ENCODE measurements at regions not wholly inside any gene's neighbourhood (a gene's known extent, or its start where the extent isn't known, plus 50 kb on each side); places are given as distances from the start of the nearest gene placed in this dataset.

DNA sequence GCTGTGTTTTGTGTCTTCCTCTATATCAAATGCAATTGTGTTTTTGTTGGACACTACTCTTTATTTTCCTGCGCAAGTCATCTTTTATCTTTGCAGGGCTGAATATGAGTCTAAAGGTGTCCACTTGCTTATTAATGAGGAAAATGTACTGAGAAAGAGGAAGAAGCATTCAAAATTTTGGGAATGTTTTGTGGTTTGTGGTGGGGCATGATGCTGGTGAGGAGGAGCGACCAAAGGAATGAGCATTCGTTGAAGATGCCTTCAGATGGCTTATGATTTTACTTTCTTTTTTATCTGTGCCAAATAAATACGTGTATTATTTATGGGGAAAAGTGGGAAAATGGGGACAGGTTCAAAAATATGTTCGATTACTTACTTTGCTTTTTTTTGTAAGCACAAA lies 63.9 kb upstream of the SMIM21 start:
- Histone ChIP-seq H3K4me3 (ENCODE audit: low read length) (no peak overlapping the region), H3K27ac (ENCODE audit: low read depth, low read length) (no peak overlapping the region), H3K9ac (ENCODE audit: low read depth, low read length) (no peak overlapping the region), H3K4me1 (ENCODE audit: insufficient read depth, low read length) (no peaks in the 10 kb centered on the region; the same call in 1 of the 2 replicates), H3K9me3 (ENCODE audit: insufficient read depth, low read depth, low read length) (no peaks in the 10 kb centered on the region), H3K27me3 (ENCODE audit: insufficient read depth, low read length) (no peaks in the 10 kb centered on the region), H3K36me3 (ENCODE audit: insufficient read depth, low read length) (no peaks in the 10 kb centered on the region)
- 85% methylated on average over 5 of the region's 5 CpGs for WGBS

DNA sequence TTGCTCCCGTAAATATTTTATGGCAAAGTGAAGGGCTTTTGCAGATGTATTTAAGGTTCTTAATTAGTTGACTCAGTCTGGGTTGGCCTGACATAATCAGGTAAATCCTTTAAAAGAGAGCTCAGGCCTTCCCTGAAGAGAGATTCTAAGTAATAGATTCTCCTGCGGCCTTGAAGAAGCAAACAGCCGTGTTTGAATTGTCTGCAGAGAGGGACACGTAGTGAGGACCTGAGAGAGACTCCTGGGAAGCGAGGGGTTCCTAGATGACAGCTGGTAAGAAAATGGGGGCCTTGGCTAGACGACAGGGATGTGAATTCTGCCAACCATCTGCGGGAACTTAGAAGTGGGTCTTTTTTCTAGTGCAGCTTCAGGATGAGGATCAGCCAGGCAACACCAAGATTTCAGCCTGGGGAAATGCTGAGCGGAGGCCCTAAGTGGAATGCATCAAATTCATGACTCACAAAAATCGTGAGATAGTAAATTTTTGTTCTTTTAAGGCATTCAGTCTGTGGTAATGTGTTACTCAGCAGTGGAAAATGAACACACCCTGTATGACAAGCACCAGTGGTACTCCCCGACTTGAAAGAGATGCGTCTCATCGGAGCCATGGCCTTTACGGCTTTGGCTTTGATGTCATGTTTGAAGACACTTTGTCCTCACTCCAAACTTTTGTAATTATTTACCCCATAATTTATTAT lies 62.1 kb upstream of the SMIM21 start:
- Histone ChIP-seq H3K4me3 (ENCODE audit: low read length) (no peak overlapping the region), H3K9ac (ENCODE audit: low read depth, low read length) (no peak overlapping the region)

DNA sequence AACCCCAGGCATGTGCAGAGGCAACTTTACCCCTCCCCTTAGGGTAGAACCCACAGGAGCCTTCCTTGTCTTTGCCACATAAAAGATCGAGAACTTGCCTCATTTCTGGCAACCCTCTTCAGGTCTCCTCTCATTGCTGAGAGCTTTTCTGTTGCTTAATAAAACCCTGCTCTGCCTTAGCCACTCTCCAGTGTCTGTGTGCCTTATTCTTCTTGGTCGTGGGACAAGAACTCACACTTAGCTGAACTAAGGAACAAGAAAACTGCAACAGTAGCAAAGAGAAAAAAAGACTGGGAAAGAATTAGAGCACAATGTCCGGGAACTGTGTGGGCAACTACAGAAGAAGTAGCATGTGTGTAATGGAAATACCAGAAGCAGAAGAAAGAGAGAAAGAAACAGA lies 56.2 kb upstream of the SMIM21 start:
- H3K27me3 ChIP-seq (ENCODE audit: insufficient read depth, low read length): no peaks in the 10 kb centered on the region
- peaks cover 42% of the 10 kb centered on the region for H3K9me3 ChIP-seq (ENCODE audit: insufficient read depth, low read depth, low read length)
- no peak overlapping the region for H3K9ac ChIP-seq (ENCODE audit: low read depth, low read length)
- no peaks in the 10 kb centered on the region for H3K36me3 ChIP-seq (ENCODE audit: insufficient read depth, low read length)
- no peaks in the 10 kb centered on the region for H3K4me1 ChIP-seq (ENCODE audit: insufficient read depth, low read length)
- H3K4me3 ChIP-seq (ENCODE audit: low read length): no peak overlapping the region
- 89% methylated on average over 3 of the region's 3 CpGs for WGBS
- no peak overlapping the region for H3K27ac ChIP-seq (ENCODE audit: low read depth, low read length)

More for the DNA sequence above, 62.1 kb upstream of the SMIM21 start:
- H3K27ac ChIP-seq (ENCODE audit: low read depth, low read length): no peak overlapping the region
- no peaks in the 10 kb centered on the region for H3K27me3 ChIP-seq (ENCODE audit: insufficient read depth, low read length)
- 0 out of 2 replicates have a peak, but pooled peaks cover under 1% of the 10 kb centered on the region for H3K9me3 ChIP-seq (ENCODE audit: insufficient read depth, low read depth, low read length)
- H3K36me3 ChIP-seq (ENCODE audit: insufficient read depth, low read length): no peaks in the 10 kb centered on the region
- no peaks in the 10 kb centered on the region for H3K4me1 ChIP-seq (ENCODE audit: insufficient read depth, low read length)
- WGBS: 91% methylated on average over 13 of the region's 13 CpGs

DNA sequence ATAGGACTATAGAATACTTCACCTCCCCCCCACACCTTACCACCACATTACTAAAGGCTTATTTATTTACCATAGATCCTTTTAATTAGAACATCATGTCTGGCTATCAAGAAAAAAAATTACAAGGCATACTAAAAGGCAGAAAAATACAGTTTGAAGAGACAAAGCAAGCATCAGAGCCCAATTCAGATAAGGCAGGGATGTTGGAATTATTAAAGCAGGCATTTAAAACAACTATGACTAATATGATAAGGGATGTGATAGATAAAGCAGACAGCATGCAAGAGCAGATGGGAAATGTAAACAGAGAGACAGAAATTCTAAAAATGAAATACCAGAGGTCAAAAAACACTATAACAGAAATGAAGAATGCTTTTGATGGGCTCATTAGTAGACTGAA lies 55.4 kb upstream of the SMIM21 start:
- H3K9ac ChIP-seq (ENCODE audit: low read depth, low read length): no peak overlapping the region
- no peaks in the 10 kb centered on the region for H3K4me1 ChIP-seq (ENCODE audit: insufficient read depth, low read length)
- no peak overlapping the region for H3K4me3 ChIP-seq (ENCODE audit: low read length)
- H3K27ac ChIP-seq (ENCODE audit: low read depth, low read length): no peak overlapping the region
- peaks cover 42% of the 10 kb centered on the region for H3K9me3 ChIP-seq (ENCODE audit: insufficient read depth, low read depth, low read length)
- no peaks in the 10 kb centered on the region for H3K36me3 ChIP-seq (ENCODE audit: insufficient read depth, low read length)
- no peaks in the 10 kb centered on the region for H3K27me3 ChIP-seq (ENCODE audit: insufficient read depth, low read length)

DNA sequence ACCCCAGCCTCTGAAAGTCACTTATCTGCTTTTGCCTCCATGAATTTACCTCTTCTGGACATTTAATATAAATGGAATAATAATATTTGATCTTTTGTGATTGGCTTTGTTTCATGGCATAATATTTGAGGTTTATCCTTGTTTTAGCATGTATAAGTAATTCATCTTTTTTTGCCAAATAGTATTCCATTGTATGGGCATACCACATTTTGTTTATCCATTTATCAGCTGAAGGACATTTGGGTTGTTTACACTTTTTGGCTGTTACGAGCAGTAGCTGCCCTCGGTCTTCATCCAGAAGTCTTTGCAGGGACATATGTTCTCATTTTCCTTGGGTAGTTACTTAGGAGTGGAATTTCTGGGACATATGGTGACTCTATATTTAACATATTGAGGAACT lies 53.0 kb upstream of the SMIM21 start:
- Histone ChIP-seq H3K27me3 (ENCODE audit: insufficient read depth, low read length) (no peaks in the 10 kb centered on the region), H3K36me3 (ENCODE audit: insufficient read depth, low read length) (no peaks in the 10 kb centered on the region), H3K27ac (ENCODE audit: low read depth, low read length) (no peak overlapping the region), H3K9me3 (ENCODE audit: insufficient read depth, low read depth, low read length) (peaks cover 42% of the 10 kb centered on the region), H3K4me1 (ENCODE audit: insufficient read depth, low read length) (peaks cover 6% of the 10 kb centered on the region), H3K9ac (ENCODE audit: low read depth, low read length) (no peak overlapping the region), H3K4me3 (ENCODE audit: low read length) (no peak overlapping the region)
- 96% methylated on average over 2 of the region's 2 CpGs for WGBS

DNA sequence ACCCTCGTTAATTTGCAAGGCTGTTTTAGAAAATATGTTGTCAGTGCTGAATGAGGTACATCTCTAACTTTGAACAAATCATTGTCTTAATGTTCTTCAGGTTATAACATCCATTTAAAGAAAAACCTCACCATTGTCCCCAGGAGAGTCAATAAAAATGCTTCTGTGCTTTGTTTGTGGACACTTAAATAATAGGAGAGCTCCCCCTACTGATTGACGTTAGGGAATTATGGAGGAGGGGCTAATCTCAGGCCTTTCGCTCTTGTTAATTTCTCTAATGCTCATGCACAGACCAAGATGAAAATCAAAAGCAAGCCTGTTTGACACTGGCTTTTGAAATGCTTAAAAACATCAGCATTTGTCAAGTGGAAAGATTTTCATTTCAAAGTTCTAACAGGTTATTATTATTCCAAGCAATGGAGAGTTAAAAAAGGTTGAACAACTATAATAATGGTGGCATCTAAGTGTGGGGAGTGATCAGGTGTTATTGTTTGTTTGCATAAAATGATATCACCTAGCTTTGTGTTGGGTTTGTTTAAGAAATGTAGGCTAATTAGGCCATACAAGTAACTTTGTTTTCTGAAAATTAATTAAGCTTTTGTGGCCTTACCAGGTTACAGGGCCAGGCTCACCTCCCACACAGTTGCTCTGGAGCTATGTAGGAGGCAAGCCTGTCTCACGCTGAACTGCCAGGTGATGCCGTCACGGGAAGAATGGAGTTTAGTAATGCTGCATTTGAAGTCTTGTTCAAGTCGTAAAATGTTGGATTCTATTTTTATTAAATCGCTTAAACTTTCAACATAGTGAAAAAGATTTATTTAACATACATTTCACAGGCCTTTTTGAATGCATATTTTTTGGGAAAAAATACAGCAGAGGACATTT lies 51.7 kb upstream of the SMIM21 start:
- Histone ChIP-seq H3K27ac (ENCODE audit: low read depth, low read length) (no peak overlapping the region), H3K27me3 (ENCODE audit: insufficient read depth, low read length) (no peaks in the 10 kb centered on the region), H3K36me3 (ENCODE audit: insufficient read depth, low read length) (no peaks in the 10 kb centered on the region), H3K9ac (ENCODE audit: low read depth, low read length) (no peak overlapping the region), H3K4me3 (ENCODE audit: low read length) (no peak overlapping the region), H3K4me1 (ENCODE audit: insufficient read depth, low read length) (peaks cover 10% of the 10 kb centered on the region), H3K9me3 (ENCODE audit: insufficient read depth, low read depth, low read length) (peaks cover 38% of the 10 kb centered on the region)
- 74% methylated on average over 6 of the region's 8 CpGs for WGBS

DNA sequence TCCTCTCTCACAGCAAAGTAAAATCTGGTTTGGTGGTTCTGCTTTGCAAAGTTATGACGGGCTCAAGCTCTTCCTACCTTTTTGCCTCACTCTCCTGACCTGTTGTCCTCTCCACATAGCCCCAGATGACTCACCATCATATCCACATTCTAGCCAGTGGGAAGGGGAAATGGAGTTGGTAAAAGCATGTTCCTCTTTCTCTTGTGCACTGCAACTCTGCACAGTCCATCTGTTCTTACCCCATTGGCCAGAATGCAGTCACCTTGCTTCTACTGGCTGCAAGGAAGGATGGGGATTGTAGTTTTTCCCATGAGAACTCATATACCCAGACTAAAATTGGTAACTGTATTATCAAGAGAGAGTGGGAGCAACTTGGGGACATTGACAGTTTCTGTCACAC lies 50.4 kb upstream of the SMIM21 start:
- no peaks in the 10 kb centered on the region for H3K27me3 ChIP-seq (ENCODE audit: insufficient read depth, low read length)
- peaks cover 10% of the 10 kb centered on the region for H3K4me1 ChIP-seq (ENCODE audit: insufficient read depth, low read length)
- peaks cover 25% of the 10 kb centered on the region for H3K9me3 ChIP-seq (ENCODE audit: insufficient read depth, low read depth, low read length)
- H3K27ac ChIP-seq (ENCODE audit: low read depth, low read length): no peak overlapping the region
- no peaks in the 10 kb centered on the region for H3K36me3 ChIP-seq (ENCODE audit: insufficient read depth, low read length)
- WGBS: 100% methylated on average over 1 of the region's 1 CpG
- H3K9ac ChIP-seq (ENCODE audit: low read depth, low read length): no peak overlapping the region
- H3K4me3 ChIP-seq (ENCODE audit: low read length): no peak overlapping the region
